ENCODE measurements at regions not wholly inside any gene's neighbourhood (a gene's known extent, or its start where the extent isn't known, plus 50 kb on each side); places are given as distances from the start of the nearest gene placed in this dataset.
"Not testable (repeated sequence)": the region's sequence is repeated elsewhere in the genome, so short reads cannot be mapped to it uniquely, and the experiment has no call there.

- TF ChIP-seq, protein P1, sequence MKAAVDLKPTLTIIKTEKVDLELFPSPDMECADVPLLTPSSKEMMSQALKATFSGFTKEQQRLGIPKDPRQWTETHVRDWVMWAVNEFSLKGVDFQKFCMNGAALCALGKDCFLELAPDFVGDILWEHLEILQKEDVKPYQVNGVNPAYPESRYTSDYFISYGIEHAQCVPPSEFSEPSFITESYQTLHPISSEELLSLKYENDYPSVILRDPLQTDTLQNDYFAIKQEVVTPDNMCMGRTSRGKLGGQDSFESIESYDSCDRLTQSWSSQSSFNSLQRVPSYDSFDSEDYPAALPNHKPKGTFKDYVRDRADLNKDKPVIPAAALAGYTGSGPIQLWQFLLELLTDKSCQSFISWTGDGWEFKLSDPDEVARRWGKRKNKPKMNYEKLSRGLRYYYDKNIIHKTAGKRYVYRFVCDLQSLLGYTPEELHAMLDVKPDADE (IDR thresholded peaks at IDR 0.05), result no peak
- TF ChIP-seq EZH2 (IDR thresholded peaks at IDR 0.05; ENCODE audit: low read depth, unreplicated experiment) (no peak), STAT1 (IDR thresholded peaks at IDR 0.05; ENCODE audit: unreplicated experiment) (no peak), POLR2AphosphoS5 (IDR thresholded peaks at IDR 0.05; ENCODE audit: low read depth) (no peak)
These were observed 104.7 kb downstream of the GPR85 start (continued) for GRCh38 chr7:112981966-112982365.

DNA sequence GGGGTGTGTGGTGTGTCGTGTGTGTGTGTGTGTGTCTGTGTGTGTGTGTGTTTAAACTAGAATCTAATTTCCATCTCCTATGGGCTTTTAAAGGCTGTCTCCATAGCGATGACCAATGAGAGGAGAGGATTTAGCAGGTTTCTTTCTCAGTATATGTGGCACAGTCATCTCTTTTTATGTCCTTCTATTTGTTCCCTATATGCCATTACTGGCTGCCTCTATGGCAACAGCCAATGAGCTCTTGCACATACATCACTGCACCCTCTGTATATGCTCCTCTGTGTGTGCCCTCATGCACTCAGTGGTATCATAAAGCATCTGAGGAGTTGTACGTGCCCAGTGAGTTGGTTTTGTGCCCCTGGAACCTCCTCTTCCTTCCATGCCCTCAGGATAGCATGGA lies 107.6 kb downstream of the GPR85 start:
- not testable (repeated sequence) for ATAC-seq; H3K4me2 ChIP-seq; H3F3A ChIP-seq (replicated peaks; ENCODE audit: low read depth)

DNA sequence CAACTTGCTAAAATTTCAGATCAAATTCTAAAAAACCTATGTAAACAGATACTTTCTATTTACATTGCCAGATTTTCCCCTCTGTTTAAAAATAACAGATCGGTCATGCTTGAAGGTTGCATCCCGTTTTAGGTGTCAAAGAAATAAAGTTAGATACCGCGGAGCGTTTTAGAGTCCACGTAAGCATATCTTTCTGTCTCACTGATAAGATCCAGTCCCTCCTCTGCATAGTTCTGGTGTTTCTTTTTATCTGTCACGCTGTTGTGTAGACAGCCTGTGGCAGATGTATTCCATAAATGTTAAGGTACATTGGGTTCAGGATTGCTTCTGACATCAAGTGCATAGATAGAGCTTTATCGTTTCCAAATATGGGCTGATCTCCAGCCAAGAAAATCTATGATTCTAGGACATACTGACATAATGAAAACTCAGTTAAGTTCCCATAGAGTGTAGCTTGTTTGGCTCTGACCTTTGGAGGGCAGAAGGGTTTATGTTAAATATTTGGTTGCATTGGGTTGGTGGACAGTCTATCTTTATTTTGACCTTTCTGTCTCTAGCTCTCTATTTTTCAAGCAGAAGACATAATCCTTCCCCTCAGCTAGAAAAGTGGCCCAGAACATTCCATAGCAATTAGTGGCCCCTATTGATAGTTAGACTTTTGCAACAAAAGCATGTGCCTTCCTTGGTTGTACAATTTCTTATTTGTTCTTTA lies 109.2 kb downstream of the GPR85 start:
- H3K36me3 ChIP-seq (ENCODE audit: insufficient read depth); H3K27me3 ChIP-seq (ENCODE audit: insufficient read depth); H3F3A ChIP-seq (replicated peaks; ENCODE audit: low read depth); H3K4me1 ChIP-seq (ENCODE audit: insufficient read depth); DNase-seq (ENCODE audit: low spot score); H3K4me2 ChIP-seq; H3K36me3 Mint-ChIP-seq (ENCODE audit: low read depth); H2AFZ ChIP-seq; H3K9me3 Mint-ChIP-seq; H3K27ac ChIP-seq (ENCODE audit: low read depth); H3K27me3 Mint-ChIP-seq (ENCODE audit: insufficient read depth, low read depth, poor library complexity); H4K20me1 ChIP-seq (replicated peaks; ENCODE audit: insufficient read depth); H3K4me1 Mint-ChIP-seq; H3K27ac Mint-ChIP-seq; H3K9me2 ChIP-seq (ENCODE audit: insufficient read depth); H3K4me3 Mint-ChIP-seq; ATAC-seq; H3K4me3 ChIP-seq; H3K79me2 ChIP-seq (replicated peaks; ENCODE audit: insufficient read depth): not testable (repeated sequence)

More for the DNA sequence above, 107.6 kb downstream of the GPR85 start:
- not testable (repeated sequence) for H3K27me3 Mint-ChIP-seq (ENCODE audit: insufficient read depth, low read depth, poor library complexity); H3K27ac ChIP-seq (ENCODE audit: low read depth); H3K27ac Mint-ChIP-seq; H3K4me3 ChIP-seq; DNase-seq (ENCODE audit: low spot score); H3K4me1 Mint-ChIP-seq; H3K9me2 ChIP-seq (ENCODE audit: insufficient read depth); H3K4me3 Mint-ChIP-seq; H3K36me3 ChIP-seq (ENCODE audit: insufficient read depth); H3K27me3 ChIP-seq (ENCODE audit: insufficient read depth); H3K9me3 Mint-ChIP-seq; H3K36me3 Mint-ChIP-seq (ENCODE audit: low read depth); H4K20me1 ChIP-seq (replicated peaks; ENCODE audit: insufficient read depth); H2AFZ ChIP-seq; H3K79me2 ChIP-seq (replicated peaks; ENCODE audit: insufficient read depth); H3K4me1 ChIP-seq (ENCODE audit: insufficient read depth)

DNA sequence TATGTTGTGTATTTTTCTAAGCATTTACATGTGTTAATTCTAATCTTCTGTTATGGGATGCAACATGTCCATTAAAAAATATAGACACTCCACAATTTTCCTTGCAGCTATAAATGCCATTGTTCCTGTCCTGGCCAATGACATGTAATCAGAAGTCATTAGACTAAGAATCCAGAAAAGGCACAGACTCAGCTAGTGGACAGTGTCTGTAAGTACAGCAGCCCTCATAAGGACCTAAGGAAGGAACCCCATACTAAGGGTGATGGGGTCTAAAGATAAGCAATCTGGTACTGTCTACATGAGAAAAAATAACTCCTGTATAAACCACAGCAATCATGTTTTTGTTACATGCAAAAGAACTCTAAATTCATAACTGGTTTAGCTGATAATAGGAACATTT lies 115.9 kb downstream of the GPR85 start:
- no peaks in the 10 kb centered on the region for H3F3A ChIP-seq (replicated peaks; ENCODE audit: low read depth)
- no peaks in the 10 kb centered on the region for H3K9me2 ChIP-seq (ENCODE audit: insufficient read depth)
- no peaks in the 10 kb centered on the region for H3K9me3 Mint-ChIP-seq
- H2AFZ ChIP-seq, result no peak overlapping the region
- no peak overlapping the region for H3K4me3 Mint-ChIP-seq
- ATAC-seq, result no peak
- no peaks in the 10 kb centered on the region for H3K4me1 ChIP-seq (ENCODE audit: insufficient read depth)
- no peaks in the 10 kb centered on the region for H3K36me3 Mint-ChIP-seq (ENCODE audit: low read depth)
- H3K27me3 ChIP-seq (ENCODE audit: insufficient read depth), result no peaks in the 10 kb centered on the region
- H3K4me1 Mint-ChIP-seq, result no peaks in the 10 kb centered on the region
- no peak overlapping the region for H3K4me3 ChIP-seq
- no peaks in the 10 kb centered on the region for H3K27me3 Mint-ChIP-seq (ENCODE audit: insufficient read depth, low read depth, poor library complexity)
- no peak overlapping the region for H3K4me2 ChIP-seq
- H3K79me2 ChIP-seq (replicated peaks; ENCODE audit: insufficient read depth), result no peaks in the 10 kb centered on the region
- no peak overlapping the region for H3K27ac ChIP-seq (ENCODE audit: low read depth)
- no peaks in the 10 kb centered on the region for H3K36me3 ChIP-seq (ENCODE audit: insufficient read depth)
- no peaks in the 10 kb centered on the region for H4K20me1 ChIP-seq (replicated peaks; ENCODE audit: insufficient read depth)
- no peak overlapping the region for H3K27ac Mint-ChIP-seq
- DNase-seq (ENCODE audit: low spot score), result no peak
- TF ChIP-seq EZH2 (IDR thresholded peaks at IDR 0.05; ENCODE audit: low read depth, unreplicated experiment) (no peak), ZNF331 (CRISPR knock-in tag; IDR thresholded peaks at IDR 0.05; ENCODE audit: low read depth) (no peak), ZNF462 (CRISPR knock-in tag; IDR thresholded peaks at IDR 0.05) (no peak), STAT1 (IDR thresholded peaks at IDR 0.05; ENCODE audit: unreplicated experiment) (no peak)
- TF ChIP-seq, protein P1 (IDR thresholded peaks at IDR 0.05), result no peak

Data from GM23338 (cell line).